Calu3 (cell line): ENCODE measurements at regions not wholly inside any gene's neighbourhood (a gene's known extent, or its start where the extent isn't known, plus 50 kb on each side); places are given as distances from the start of the nearest gene placed in this dataset.

ENCODE experiments used
- BruUV-seq: library from RNA; stranded (reverse); fragments of 400-500 nt; replicated peaks from 2 replicates; lab custom pipeline; 2021; lab: Mats Ljungman, UMichigan
- CTCF ChIA-PET: fragments of 300-600 bp; sonication (Branson Sonifier 250); formaldehyde crosslinking; loops from one replicate; lab custom pipeline; 2022; ENCODE audit warnings: antibody characterized with exemption; lab: Charles Lee
- DNase-seq: peaks from one replicate; pipeline ENCODE4 v3.0.0; 2022
- H3K27ac Mint-ChIP-seq: one replicate; pipeline ENCODE4 v1.8.0; 2022; ENCODE audit warnings: mixed read lengths; ENCODE audit not compliant: unreplicated experiment
- H3K27me3 Mint-ChIP-seq: one replicate; pipeline ENCODE4 v1.8.0; 2022; ENCODE audit warnings: mixed read lengths; ENCODE audit not compliant: unreplicated experiment
- H3K36me3 Mint-ChIP-seq: one replicate; pipeline ENCODE4 v1.8.0; 2022; ENCODE audit warnings: mild to moderate bottlenecking, moderate library complexity, mixed read lengths; ENCODE audit not compliant: insufficient read depth, unreplicated experiment
- H3K4me1 Mint-ChIP-seq: one replicate; pipeline ENCODE4 v1.8.0; 2022; ENCODE audit warnings: mild to moderate bottlenecking, low read depth, mixed read lengths; ENCODE audit not compliant: unreplicated experiment
- H3K4me3 Mint-ChIP-seq: one replicate; pipeline ENCODE4 v1.8.0; 2022; ENCODE audit warnings: mild to moderate bottlenecking, low read depth, moderate library complexity, mixed read lengths; ENCODE audit not compliant: unreplicated experiment
- H3K9me3 Mint-ChIP-seq: one replicate; pipeline ENCODE4 v1.8.0; 2022; ENCODE audit warnings: low read depth, mixed read lengths; ENCODE audit not compliant: unreplicated experiment
- CTCF ChIP-seq: fragments of 200-600 bp; IDR thresholded peaks from one replicate; pipeline ENCODE4 v1.8.0; 2022; ENCODE audit warnings: antibody characterized with exemption; ENCODE audit not compliant: unreplicated experiment
- intact Hi-C: fragments of 100-400 bp; cut with micrococcal nuclease; formaldehyde crosslinking; loops from one replicate; pipeline ENCODE4 v1.10.0; 2022; ENCODE audit not compliant: unreplicated experiment

- H3K4me3 Mint-ChIP-seq = no peak overlapping the region
These were observed 66.7 kb downstream of the CD164 start for GRCh38 chr6:109315341-109316110.

GRCh38 chr6:109314313-109314712 is 68.0 kb downstream of the CD164 start:
- no peak overlapping the region for H3K4me3 Mint-ChIP-seq
- intact Hi-C loops = no loop called here
- no peak for TF ChIP-seq CTCF

More at GRCh38 chr6:109315341-109316110, 66.7 kb downstream of the CD164 start:
- no peak for DNase-seq
- intact Hi-C loops = no loop called here
- CTCF ChIA-PET = interaction anchor here (0.7 kb wide), 1 partner anchor 163 kb away, joined by 4 read pairs; no protein-coding TSS in a partner anchor
- H3K36me3 Mint-ChIP-seq = no peaks in the 10 kb centered on the region
- no TSS peak for BruUV-seq
- no peaks in the 10 kb centered on the region for H3K27me3 Mint-ChIP-seq
- no peak overlapping the region for H3K27ac Mint-ChIP-seq
- H3K4me1 Mint-ChIP-seq = peaks cover 19% of the 10 kb centered on the region
- TF ChIP-seq CTCF = no peak
- H3K9me3 Mint-ChIP-seq = no peaks in the 10 kb centered on the region

GRCh38 chr6:109313139-109313538 is 69.1 kb downstream of the CD164 start:
- no peaks in the 10 kb centered on the region for H3K27me3 Mint-ChIP-seq
- CTCF ChIA-PET = no interaction called here

More at GRCh38 chr6:109314313-109314712, 68.0 kb downstream of the CD164 start:
- Mint-ChIP-seq H3K4me1 (peaks cover 19% of the 10 kb centered on the region), H3K27ac (no peak overlapping the region), H3K36me3 (no peaks in the 10 kb centered on the region), H3K27me3 (no peaks in the 10 kb centered on the region), H3K9me3 (no peaks in the 10 kb centered on the region)
- CTCF ChIA-PET = no interaction called here
- no TSS peak for BruUV-seq
- DNase-seq = no peak

GRCh38 chr6:109311471-109311870 is 70.8 kb downstream of the CD164 start:
- CTCF ChIA-PET = interaction anchor here (0.6 kb wide), 1 partner anchor 147 kb away, joined by 4 read pairs; no protein-coding TSS in a partner anchor
- Mint-ChIP-seq H3K9me3 (no peaks in the 10 kb centered on the region), H3K4me1 (no peaks in the 10 kb centered on the region), H3K36me3 (no peaks in the 10 kb centered on the region), H3K27ac (no peak overlapping the region), H3K27me3 (no peaks in the 10 kb centered on the region), H3K4me3 (no peak overlapping the region)
- intact Hi-C loops = no loop called here
- no peak for DNase-seq
- no peak for TF ChIP-seq CTCF
- BruUV-seq = no TSS peak

More at GRCh38 chr6:109313139-109313538, 69.1 kb downstream of the CD164 start:
- Mint-ChIP-seq H3K4me1 (peaks cover 7% of the 10 kb centered on the region), H3K9me3 (no peaks in the 10 kb centered on the region), H3K27ac (no peak overlapping the region), H3K4me3 (no peak overlapping the region), H3K36me3 (no peaks in the 10 kb centered on the region)
- DNase-seq = no peak
- intact Hi-C loops = no loop called here
- no peak for TF ChIP-seq CTCF
- no TSS peak for BruUV-seq
